Activated CD8-positive, alpha-beta T cell treated with anti-CD3 and anti-CD28 coated beads for 36 hours (primary cell): ENCODE measurements at regions not wholly inside any gene's neighbourhood (a gene's known extent, or its start where the extent isn't known, plus 50 kb on each side); places are given as distances from the start of the nearest gene placed in this dataset.

Source experiments
- ATAC-seq: fragments of 200-7000 bp; cut with Tn5 transposase; one replicate; pipeline ENCODE4 v1.10.0; 2021; ENCODE audit warnings: mild to moderate bottlenecking, moderate library complexity
- CTCF ChIA-PET: fragments of 350-600 bp; sonication (Branson Sonifier 250); formaldehyde crosslinking; loops from one replicate; lab custom pipeline; 2021; ENCODE audit warnings: antibody characterized with exemption; lab: Charles Lee
- POLR2A ChIA-PET: fragments of 350-600 bp; sonication (Branson Sonifier 250); formaldehyde crosslinking; loops from one replicate; lab custom pipeline; 2021; ENCODE audit warnings: antibody characterized with exemption; lab: Charles Lee
- DNase-seq: peaks from one replicate; pipeline ENCODE4 v3.0.0-alpha.2; 2020
- H3K27ac Mint-ChIP-seq: one replicate; pipeline ENCODE4 v1.8.0; 2021; ENCODE audit warnings: mild to moderate bottlenecking, mixed read lengths
- H3K27me3 Mint-ChIP-seq: one replicate; pipeline ENCODE4 v1.8.0; 2021; ENCODE audit warnings: mixed read lengths
- H3K36me3 Mint-ChIP-seq: one replicate; pipeline ENCODE4 v1.8.0; 2021; ENCODE audit warnings: low read depth, mixed read lengths
- H3K4me1 Mint-ChIP-seq: one replicate; pipeline ENCODE4 v1.8.0; 2021; ENCODE audit warnings: low read depth, mixed read lengths
- H3K4me3 Mint-ChIP-seq: one replicate; pipeline ENCODE4 v1.8.0; 2021; ENCODE audit warnings: mild to moderate bottlenecking, moderate library complexity, mixed read lengths
- H3K9me3 Mint-ChIP-seq: one replicate; pipeline ENCODE4 v1.8.0; 2021; ENCODE audit warnings: mixed read lengths
- intact Hi-C: fragments of 100-400 bp; cut with micrococcal nuclease; formaldehyde crosslinking; loops from one replicate; pipeline ENCODE4 v1.10.0; 2022
- TF ChIP-seq, protein P1 (sequence below): fragments of 200-600 bp; IDR thresholded peaks from one replicate; pipeline ENCODE4 v1.8.0; 2022; ENCODE audit warnings: antibody characterized with exemption, mild to moderate bottlenecking

DNA sequence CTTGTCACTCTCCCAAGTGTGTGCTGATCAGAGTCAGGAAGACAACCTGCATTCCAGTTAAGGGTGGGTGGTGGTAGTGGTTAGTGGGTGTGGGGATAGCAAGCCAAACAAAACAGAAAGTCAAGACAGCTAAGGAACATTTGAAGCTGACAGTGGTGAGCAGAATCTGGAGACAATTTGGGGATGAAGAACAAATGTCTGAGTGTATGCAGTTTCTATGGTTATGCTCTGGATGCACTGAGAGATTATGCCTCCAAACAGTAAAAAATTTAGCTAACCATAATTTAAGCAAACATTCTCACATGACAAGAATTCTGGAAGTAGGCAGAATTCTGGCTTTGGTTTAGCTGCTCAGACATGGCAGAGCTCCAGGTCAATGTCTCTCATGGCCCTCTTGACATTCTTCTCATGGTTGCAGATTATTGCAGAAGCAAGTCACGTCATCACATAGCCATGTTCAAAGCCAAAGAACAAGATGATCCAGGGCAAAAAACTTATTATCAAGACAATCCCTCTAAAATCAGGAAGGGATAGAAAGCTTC is 148.7 kb downstream of the LURAP1L start:
- Mint-ChIP-seq H3K36me3 (no peaks in the 10 kb centered on the region), H3K27me3 (no peaks in the 10 kb centered on the region), H3K4me1 (no peaks in the 10 kb centered on the region), H3K27ac (no peak overlapping the region), H3K4me3 (no peak overlapping the region), H3K9me3 (peaks cover 14% of the 10 kb centered on the region)
- ATAC-seq (no peak), DNase-seq (no peak)
- intact Hi-C loops: no loop called here
- CTCF ChIA-PET: no interaction called here
- POLR2A ChIA-PET: no interaction called here
- TF ChIP-seq, protein P1, sequence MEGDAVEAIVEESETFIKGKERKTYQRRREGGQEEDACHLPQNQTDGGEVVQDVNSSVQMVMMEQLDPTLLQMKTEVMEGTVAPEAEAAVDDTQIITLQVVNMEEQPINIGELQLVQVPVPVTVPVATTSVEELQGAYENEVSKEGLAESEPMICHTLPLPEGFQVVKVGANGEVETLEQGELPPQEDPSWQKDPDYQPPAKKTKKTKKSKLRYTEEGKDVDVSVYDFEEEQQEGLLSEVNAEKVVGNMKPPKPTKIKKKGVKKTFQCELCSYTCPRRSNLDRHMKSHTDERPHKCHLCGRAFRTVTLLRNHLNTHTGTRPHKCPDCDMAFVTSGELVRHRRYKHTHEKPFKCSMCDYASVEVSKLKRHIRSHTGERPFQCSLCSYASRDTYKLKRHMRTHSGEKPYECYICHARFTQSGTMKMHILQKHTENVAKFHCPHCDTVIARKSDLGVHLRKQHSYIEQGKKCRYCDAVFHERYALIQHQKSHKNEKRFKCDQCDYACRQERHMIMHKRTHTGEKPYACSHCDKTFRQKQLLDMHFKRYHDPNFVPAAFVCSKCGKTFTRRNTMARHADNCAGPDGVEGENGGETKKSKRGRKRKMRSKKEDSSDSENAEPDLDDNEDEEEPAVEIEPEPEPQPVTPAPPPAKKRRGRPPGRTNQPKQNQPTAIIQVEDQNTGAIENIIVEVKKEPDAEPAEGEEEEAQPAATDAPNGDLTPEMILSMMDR: no peak

DNA sequence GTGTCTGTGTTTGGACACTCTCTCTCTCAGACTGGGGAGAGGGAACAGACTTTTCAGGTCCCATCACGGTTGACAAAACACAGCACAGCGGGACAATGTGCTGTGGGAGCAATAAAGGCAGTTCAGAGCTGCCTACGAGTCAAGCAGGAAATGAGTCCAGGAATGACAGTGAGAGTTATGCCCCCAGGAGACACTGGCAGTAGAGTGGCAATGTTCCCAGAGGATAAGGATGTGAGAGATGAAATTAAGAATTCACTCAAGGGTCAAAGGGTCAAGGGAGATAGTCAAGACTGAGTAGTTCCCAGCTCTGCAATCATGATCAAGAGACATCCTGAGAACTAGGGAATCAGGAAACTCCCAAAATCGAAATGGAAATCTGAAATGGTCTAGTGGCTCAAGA is 156.1 kb downstream of the LURAP1L start:
- H3K4me3 Mint-ChIP-seq: no peak overlapping the region
- peaks cover 2% of the 10 kb centered on the region for H3K9me3 Mint-ChIP-seq
- intact Hi-C loops: no loop called here
- POLR2A ChIA-PET: no interaction called here
- DNase-seq: no peak
- CTCF ChIA-PET: no interaction called here
- H3K36me3 Mint-ChIP-seq: no peaks in the 10 kb centered on the region
- no peaks in the 10 kb centered on the region for H3K4me1 Mint-ChIP-seq
- no peak overlapping the region for H3K27ac Mint-ChIP-seq
- no peak for ATAC-seq
- TF ChIP-seq, protein P1: no peak
- no peaks in the 10 kb centered on the region for H3K27me3 Mint-ChIP-seq

DNA sequence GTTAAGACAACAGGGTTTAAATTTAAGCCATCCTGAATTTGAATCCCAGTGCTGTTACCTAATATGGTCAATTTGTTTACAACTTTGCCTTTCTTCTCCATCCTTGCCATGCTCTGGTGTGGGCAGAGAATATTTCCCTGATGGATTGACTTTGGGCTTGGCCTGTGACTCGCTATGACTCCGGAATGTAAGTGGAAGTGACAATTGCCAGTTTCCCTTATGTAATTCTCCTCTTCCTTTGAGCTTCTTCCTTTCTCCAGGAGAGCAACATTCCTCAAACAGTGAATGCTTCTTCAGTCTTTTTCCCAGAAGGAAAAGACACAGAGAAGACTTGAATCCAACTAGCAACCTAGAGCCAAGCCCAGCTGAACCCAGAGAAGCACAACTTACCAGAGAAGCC is 159.1 kb downstream of the LURAP1L start:
- H3K27ac Mint-ChIP-seq: no peak overlapping the region
- no peaks in the 10 kb centered on the region for H3K36me3 Mint-ChIP-seq
- TF ChIP-seq, protein P1: no peak
- ChIA-PET POLR2A (no interaction called here), CTCF (no interaction called here)
- H3K4me3 Mint-ChIP-seq: no peak overlapping the region
- ATAC-seq (no peak), DNase-seq (no peak)
- H3K4me1 Mint-ChIP-seq: no peaks in the 10 kb centered on the region
- intact Hi-C loops: no loop called here
- H3K9me3 Mint-ChIP-seq: no peaks in the 10 kb centered on the region
- H3K27me3 Mint-ChIP-seq: no peaks in the 10 kb centered on the region

DNA sequence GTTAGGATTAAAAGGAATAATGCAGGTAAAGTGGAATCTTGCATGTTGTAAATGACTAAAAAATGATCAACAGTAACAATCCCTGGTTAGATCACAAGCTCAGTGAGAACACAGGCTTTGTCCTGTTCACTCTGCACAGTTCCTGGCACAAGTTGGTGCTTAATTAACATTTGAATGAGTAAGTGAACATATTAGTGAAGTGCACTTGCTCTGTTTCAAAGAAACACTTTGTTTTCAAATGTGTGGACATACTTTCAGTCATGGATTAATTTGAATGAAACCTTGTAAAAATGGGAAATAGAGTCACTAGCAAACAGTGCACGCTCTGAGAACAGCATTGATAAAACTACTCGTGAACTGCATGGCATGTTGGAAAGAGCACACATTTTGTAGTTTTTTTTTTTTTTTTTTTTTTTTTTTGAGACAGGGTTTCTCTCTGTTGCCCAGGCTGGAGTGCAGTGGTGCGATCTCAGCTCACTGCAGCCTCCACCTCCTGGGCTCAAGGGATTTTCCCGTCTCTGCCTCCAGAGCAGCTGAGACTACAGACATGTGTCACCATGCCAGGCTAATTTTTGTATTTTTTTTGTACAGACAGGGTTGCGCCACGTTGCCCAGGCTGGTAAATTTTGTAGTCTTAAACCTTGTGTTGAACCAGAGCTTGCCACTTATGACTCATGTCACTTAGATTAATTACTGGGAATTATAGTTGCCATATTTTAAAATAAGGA is 159.9 kb downstream of the LURAP1L start:
- no peaks in the 10 kb centered on the region for H3K27me3 Mint-ChIP-seq
- no peaks in the 10 kb centered on the region for H3K9me3 Mint-ChIP-seq
- H3K4me1 Mint-ChIP-seq: no peaks in the 10 kb centered on the region
- TF ChIP-seq, protein P1: no peak
- POLR2A ChIA-PET: no interaction called here
- no peak for ATAC-seq
- CTCF ChIA-PET: no interaction called here
- no peak overlapping the region for H3K4me3 Mint-ChIP-seq
- no peak for DNase-seq
- no peak overlapping the region for H3K27ac Mint-ChIP-seq
- no peaks in the 10 kb centered on the region for H3K36me3 Mint-ChIP-seq
- intact Hi-C loops: no loop called here

DNA sequence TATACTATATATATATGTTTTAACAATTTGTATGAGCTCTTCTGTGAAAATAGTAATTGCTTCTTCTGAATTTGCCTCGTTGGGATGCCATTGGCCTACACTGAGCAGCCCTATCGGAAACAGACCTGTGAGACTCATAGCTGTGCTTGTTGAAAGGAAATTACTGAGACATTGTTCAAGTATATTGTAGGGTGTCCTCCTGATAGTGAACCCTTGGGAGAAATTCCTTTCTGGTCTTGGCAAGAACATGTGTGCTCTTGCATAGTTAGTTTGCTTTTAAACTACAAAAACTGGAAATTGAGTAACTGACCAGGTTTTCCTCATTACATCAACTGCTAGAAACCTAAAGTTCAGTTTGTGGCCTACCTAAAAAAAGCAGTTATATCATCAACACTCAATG is 160.9 kb downstream of the LURAP1L start:
- ATAC-seq (no peak), DNase-seq (no peak)
- Mint-ChIP-seq H3K4me3 (no peak overlapping the region), H3K27me3 (no peaks in the 10 kb centered on the region), H3K36me3 (no peaks in the 10 kb centered on the region), H3K9me3 (no peaks in the 10 kb centered on the region), H3K27ac (no peak overlapping the region), H3K4me1 (no peaks in the 10 kb centered on the region)
- TF ChIP-seq, protein P1: no peak
- ChIA-PET POLR2A (no interaction called here), CTCF (no interaction called here)
- intact Hi-C loops: no loop called here
